Omental fat pad (tissue), 3 donors: ENCODE measurements at regions not wholly inside any gene's neighbourhood (a gene's known extent, or its start where the extent isn't known, plus 50 kb on each side); places are given as distances from the start of the nearest gene placed in this dataset.

ENCODE experiments used
- ATAC-seq: fragments of 150-250 bp; one replicate; pipeline ENCODE4 v1.9.1; 2016; ENCODE audit warnings: mild to moderate bottlenecking, moderate library complexity; ENCODE audit not compliant: low FRiP score
- DNase-seq: peaks from one replicate; pipeline ENCODE4 v3.0.0-alpha.2; 2019; ENCODE audit warnings: low spot score
- TF ChIP-seq, protein P1 (sequence below), 3 donors: fragments of 450-650 bp; IDR thresholded peaks; one replicate each; pipeline ENCODE4 v1.5.1; 2016 to 2017; ENCODE audit warnings: antibody characterized with exemption in 3 of 3, mild to moderate bottlenecking in 3 of 3, moderate library complexity in 2 of 3

DNA sequence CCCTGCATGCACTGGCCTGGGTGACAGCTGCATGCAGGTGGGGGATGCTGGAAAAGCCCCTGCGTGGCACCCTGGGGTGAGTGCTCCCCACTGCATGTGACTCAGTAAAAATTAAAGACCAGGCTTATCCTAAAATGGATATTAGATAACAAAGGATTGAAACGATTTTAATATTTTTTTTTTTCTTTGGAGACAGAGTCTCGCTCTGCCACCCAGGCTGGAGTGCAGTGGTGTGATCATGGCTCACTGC is 334.9 kb downstream of the C16orf95 start:
- TF ChIP-seq, protein P1, sequence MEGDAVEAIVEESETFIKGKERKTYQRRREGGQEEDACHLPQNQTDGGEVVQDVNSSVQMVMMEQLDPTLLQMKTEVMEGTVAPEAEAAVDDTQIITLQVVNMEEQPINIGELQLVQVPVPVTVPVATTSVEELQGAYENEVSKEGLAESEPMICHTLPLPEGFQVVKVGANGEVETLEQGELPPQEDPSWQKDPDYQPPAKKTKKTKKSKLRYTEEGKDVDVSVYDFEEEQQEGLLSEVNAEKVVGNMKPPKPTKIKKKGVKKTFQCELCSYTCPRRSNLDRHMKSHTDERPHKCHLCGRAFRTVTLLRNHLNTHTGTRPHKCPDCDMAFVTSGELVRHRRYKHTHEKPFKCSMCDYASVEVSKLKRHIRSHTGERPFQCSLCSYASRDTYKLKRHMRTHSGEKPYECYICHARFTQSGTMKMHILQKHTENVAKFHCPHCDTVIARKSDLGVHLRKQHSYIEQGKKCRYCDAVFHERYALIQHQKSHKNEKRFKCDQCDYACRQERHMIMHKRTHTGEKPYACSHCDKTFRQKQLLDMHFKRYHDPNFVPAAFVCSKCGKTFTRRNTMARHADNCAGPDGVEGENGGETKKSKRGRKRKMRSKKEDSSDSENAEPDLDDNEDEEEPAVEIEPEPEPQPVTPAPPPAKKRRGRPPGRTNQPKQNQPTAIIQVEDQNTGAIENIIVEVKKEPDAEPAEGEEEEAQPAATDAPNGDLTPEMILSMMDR (IDR thresholded peaks at IDR 0.05): no peak
- ATAC-seq (no peak), DNase-seq (no peak)

GRCh38 chr16:86982912-86983311 is 334.3 kb downstream of the C16orf95 start:
- TF ChIP-seq, protein P1 (IDR thresholded peaks at IDR 0.05): no peak
- no peak for ATAC-seq
- no peak for DNase-seq

- TF ChIP-seq, protein P1 (IDR thresholded peaks at IDR 0.05): no peak
- no peak for ATAC-seq
- DNase-seq: no peak
Measured at GRCh38 chr16:86983621-86984020, 333.6 kb downstream of the C16orf95 start.

DNA sequence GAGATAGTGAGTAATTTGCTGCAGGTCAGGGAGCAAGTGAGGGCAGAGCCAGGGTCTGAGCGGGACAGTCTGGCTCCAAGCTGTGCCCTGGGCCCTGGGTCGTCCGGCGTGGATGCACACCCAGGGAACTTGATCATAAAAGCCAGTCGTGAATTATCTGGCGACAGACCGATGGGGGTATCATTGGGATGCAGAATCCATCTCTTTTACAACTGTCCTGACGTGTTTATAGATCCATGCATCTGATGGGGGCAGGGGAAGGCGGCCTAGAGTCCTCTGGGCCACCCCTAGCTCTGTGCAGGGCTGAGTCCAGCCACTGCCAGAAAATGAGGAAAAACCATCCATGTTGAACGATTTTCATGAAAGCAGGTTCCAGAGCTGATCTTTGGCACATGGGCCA is 332.8 kb downstream of the C16orf95 start:
- no peak for ATAC-seq
- TF ChIP-seq, protein P1 (IDR thresholded peaks at IDR 0.05): no peak
- DNase-seq: no peak

DNA sequence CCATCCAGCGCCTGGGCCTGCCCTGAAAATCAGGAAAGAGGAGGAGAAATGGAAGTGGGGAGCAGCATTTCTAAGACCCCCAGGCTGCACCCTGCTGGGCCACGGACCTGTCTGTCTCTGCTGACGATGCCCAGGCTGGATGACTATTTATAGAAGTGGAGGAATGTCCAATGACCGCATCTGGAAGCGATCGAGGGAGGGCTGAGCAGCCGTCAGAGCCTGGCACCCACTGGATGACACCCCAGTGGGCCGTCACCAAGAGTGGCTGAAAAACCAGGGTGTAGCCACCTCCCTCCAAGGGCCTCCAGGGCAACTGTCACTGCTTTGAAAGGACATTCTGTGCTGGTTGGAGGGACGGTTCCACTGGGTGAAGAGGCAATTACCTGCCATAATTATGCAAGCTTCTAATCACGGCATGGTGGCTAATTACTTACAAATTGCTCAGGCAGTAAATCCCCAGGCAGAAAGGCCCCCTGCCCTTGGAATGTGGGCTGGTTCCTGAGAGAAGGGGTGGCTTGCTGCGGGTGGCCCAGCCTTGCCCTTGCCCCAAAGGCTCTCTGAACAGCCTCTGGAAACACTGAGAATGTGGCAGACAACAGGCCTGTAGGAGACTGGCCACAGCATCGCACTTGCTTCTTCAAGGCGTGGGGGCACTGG is 332.1 kb downstream of the C16orf95 start:
- ATAC-seq: no peak
- TF ChIP-seq, protein P1 (IDR thresholded peaks at IDR 0.05): no peak
- no peak for DNase-seq

- ATAC-seq: no peak
- TF ChIP-seq, protein P1 (IDR thresholded peaks at IDR 0.05): no peak
- DNase-seq: no peak
Measured at GRCh38 chr16:86985648-86986015, 331.6 kb downstream of the C16orf95 start.

DNA sequence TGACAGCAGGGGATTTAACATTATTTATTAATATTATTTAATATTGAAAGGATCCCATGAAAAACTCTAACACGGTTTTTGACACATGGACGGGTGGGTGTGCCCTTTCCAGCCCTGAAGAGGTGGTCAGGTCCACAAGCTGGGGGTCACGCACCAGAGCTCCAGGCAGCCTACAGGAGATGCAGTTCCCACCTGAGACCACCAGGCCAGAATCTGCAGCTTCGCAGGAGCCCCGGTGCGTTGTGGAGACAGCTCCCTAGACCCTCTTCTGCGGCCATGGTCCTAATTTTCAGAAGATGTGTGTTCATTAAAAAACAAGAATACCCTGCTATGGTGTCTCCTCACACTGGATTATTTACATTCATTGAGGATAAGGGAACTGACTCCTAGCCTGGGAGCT is 331.1 kb downstream of the C16orf95 start:
- TF ChIP-seq, protein P1 (IDR thresholded peaks at IDR 0.05): no peak
- ATAC-seq (no peak), DNase-seq (no peak)
